Sigmoid colon (tissue), 6 donors: ENCODE measurements at regions not wholly inside any gene's neighbourhood (a gene's known extent, or its start where the extent isn't known, plus 50 kb on each side); places are given as distances from the start of the nearest gene placed in this dataset.

Source experiments
- DNase-seq: peaks from one replicate; pipeline ENCODE4 v3.0.0-alpha.2; 2019
- H3K27ac ChIP-seq, 4 donors: fragments of 200-600 bp; sonication (generic); one replicate each; pipeline ENCODE4 v1.5.1; 2016 to 2019; ENCODE audit warnings: mild to moderate bottlenecking in 1 of 4
- H3K27me3 ChIP-seq, 3 donors: fragments of 200-600 bp; sonication (generic); one replicate each; pipeline ENCODE4 v1.5.1; 2019; ENCODE audit warnings: mild to moderate bottlenecking in 1 of 3
- H3K36me3 ChIP-seq, 4 donors: fragments of 200-600 bp; sonication (generic); one replicate each; pipeline ENCODE4 v1.5.1; 2016 to 2019
- H3K4me1 ChIP-seq, 4 donors: fragments of 200-600 bp; sonication (generic); one replicate each; pipeline ENCODE4 v1.5.1; 2017 to 2019
- H3K4me3 ChIP-seq, 4 donors: fragments of 200-600 bp; sonication (generic); one replicate each; pipeline ENCODE4 v1.5.1; 2017 to 2019; ENCODE audit warnings: mild to moderate bottlenecking in 2 of 4, moderate library complexity in 1 of 4
- H3K9me3 ChIP-seq, 4 donors: fragments of 200-600 bp in 3 of 4; sonication (generic) in 3 of 4; one replicate each; pipeline versions ENCODE4 v1.5.1 to v1.6.1; 2013 to 2019
- CTCF ChIP-seq, 4 experiments: fragments of 450-650 bp in 3 of 4; fragments of 200-600 bp in 1 of 4; IDR thresholded peaks; one replicate each; pipeline ENCODE4 v1.5.1; 2016 to 2019; ENCODE audit warnings: antibody characterized with exemption in 4 of 4, mild to moderate bottlenecking in 3 of 4, moderate library complexity in 2 of 4
- EP300 ChIP-seq, 4 donors: sonication (generic); formaldehyde crosslinking; IDR thresholded peaks; one replicate each; pipeline ENCODE4 v1.6.1; 2017; ENCODE audit warnings: antibody characterized with exemption in 4 of 4
- POLR2A ChIP-seq, 2 donors: fragments of 450-650 bp; IDR thresholded peaks; one replicate each; pipeline ENCODE4 v1.6.1; 2016; ENCODE audit warnings: antibody characterized with exemption in 2 of 2, mild to moderate bottlenecking in 2 of 2, moderate library complexity in 2 of 2
- POLR2AphosphoS5 ChIP-seq, 4 donors: sonication (generic); formaldehyde crosslinking; IDR thresholded peaks; one replicate each; pipeline ENCODE4 v1.6.1; 2017; ENCODE audit warnings: antibody characterized with exemption in 4 of 4
- WGBS, 2 donors: extraction: QIAGEN DNeasy Blood & Tissue Kit; methylation state at CpG; one replicate each; pipeline ENCODE4 v1.1.7; 2013; 5-methylcytosine and 5-hydroxymethylcytosine counted together
- intact Hi-C: fragments of 100-400 bp; cut with DNase I; formaldehyde crosslinking; loops from one replicate; pipeline ENCODE4 v1.15.1; 2023
- donor health status: healthy with polysubstance abuse.
- donor health status: healthy.

- TF ChIP-seq POLR2A (IDR thresholded peaks at IDR 0.05) (no peak), POLR2AphosphoS5 (IDR thresholded peaks at IDR 0.05) (no peak), CTCF (IDR thresholded peaks at IDR 0.05) (no peak), EP300 (IDR thresholded peaks at IDR 0.05) (no peak)
- Histone ChIP-seq H3K4me3 (no peak overlapping the region), H3K36me3 (no peaks in the 10 kb centered on the region), H3K27ac (no peak overlapping the region), H3K4me1 (no peaks in the 10 kb centered on the region), H3K27me3 (no peaks in the 10 kb centered on the region), H3K9me3 (no peaks in the 10 kb centered on the region)
- intact Hi-C loops, result no loop called here
- DNase-seq, result no peak
- WGBS, 2 donors, result 93 to 94% methylated on average over 4 of the region's 4 CpGs
These were observed 981.2 kb downstream of the SQOR start for GRCh38 chr15:46616033-46616432.

- DNase-seq, result no peak
- intact Hi-C loops, result no loop called here
- H3K4me3 ChIP-seq, result no peak overlapping the region
- no peaks in the 10 kb centered on the region for H3K4me1 ChIP-seq
- H3K36me3 ChIP-seq, result no peaks in the 10 kb centered on the region
- no peak for TF ChIP-seq POLR2AphosphoS5 (IDR thresholded peaks at IDR 0.05)
- TF ChIP-seq POLR2A (IDR thresholded peaks at IDR 0.05), result no peak
- no peak for TF ChIP-seq CTCF (IDR thresholded peaks at IDR 0.05)
- TF ChIP-seq EP300 (IDR thresholded peaks at IDR 0.05), result no peak
- H3K9me3 ChIP-seq, result no peaks in the 10 kb centered on the region
- H3K27me3 ChIP-seq, result no peaks in the 10 kb centered on the region
- H3K27ac ChIP-seq, result no peak overlapping the region
These were observed 982.7 kb downstream of the SQOR start for GRCh38 chr15:46617507-46617906.

GRCh38 chr15:46618984-46619383 is 984.2 kb downstream of the SQOR start:
- WGBS, 2 donors, result 64 to 93% methylated on average over 2 of the region's 2 CpGs
- H3K9me3 ChIP-seq, result no peaks in the 10 kb centered on the region

GRCh38 chr15:46620392-46621013 is 985.7 kb downstream of the SQOR start:
- no peak for DNase-seq
- intact Hi-C loops, result loop anchor here (10.0 kb wide), 1 partner anchor 56 kb away; no protein-coding TSS in a partner anchor
- H3K27me3 ChIP-seq, result no peaks in the 10 kb centered on the region
- H3K9me3 ChIP-seq, result no peaks in the 10 kb centered on the region
- H3K4me1 ChIP-seq, result no peaks in the 10 kb centered on the region
- H3K27ac ChIP-seq, result no peak overlapping the region
- no peak overlapping the region for H3K4me3 ChIP-seq
- no peak for TF ChIP-seq POLR2AphosphoS5 (IDR thresholded peaks at IDR 0.05)
- TF ChIP-seq POLR2A (IDR thresholded peaks at IDR 0.05), result no peak
- no peak for TF ChIP-seq CTCF (IDR thresholded peaks at IDR 0.05)
- TF ChIP-seq EP300 (IDR thresholded peaks at IDR 0.05), result no peak
- no peaks in the 10 kb centered on the region for H3K36me3 ChIP-seq

More at GRCh38 chr15:46618984-46619383, 984.2 kb downstream of the SQOR start:
- Histone ChIP-seq H3K4me3 (no peak overlapping the region), H3K27ac (no peak overlapping the region), H3K27me3 (no peaks in the 10 kb centered on the region), H3K36me3 (no peaks in the 10 kb centered on the region), H3K4me1 (no peaks in the 10 kb centered on the region)
- TF ChIP-seq CTCF (IDR thresholded peaks at IDR 0.05) (no peak), POLR2AphosphoS5 (IDR thresholded peaks at IDR 0.05) (no peak), POLR2A (IDR thresholded peaks at IDR 0.05) (no peak), EP300 (IDR thresholded peaks at IDR 0.05) (no peak)
- no peak for DNase-seq
- intact Hi-C loops, result no loop called here

- TF ChIP-seq POLR2AphosphoS5 (IDR thresholded peaks at IDR 0.05), result no peak
- TF ChIP-seq POLR2A (IDR thresholded peaks at IDR 0.05), result no peak
- no peak for TF ChIP-seq CTCF (IDR thresholded peaks at IDR 0.05)
- TF ChIP-seq EP300 (IDR thresholded peaks at IDR 0.05), result no peak
These were observed 988.0 kb downstream of the SQOR start for GRCh38 chr15:46622851-46623250.

More at GRCh38 chr15:46622851-46623250, 988.0 kb downstream of the SQOR start:
- H3K27me3 ChIP-seq, result no peaks in the 10 kb centered on the region
- no peaks in the 10 kb centered on the region for H3K9me3 ChIP-seq
- no peaks in the 10 kb centered on the region for H3K36me3 ChIP-seq
- H3K27ac ChIP-seq, result no peak overlapping the region
- H3K4me1 ChIP-seq, result no peaks in the 10 kb centered on the region
- H3K4me3 ChIP-seq, result no peak overlapping the region
- no peak for DNase-seq
- intact Hi-C loops, result loop anchor here (10.0 kb wide), 1 partner anchor 58 kb away; no protein-coding TSS in a partner anchor
- 75 to 89% methylated on average over 2 of the region's 2 CpGs for WGBS, 2 donors
